A673 (cell line): ENCODE measurements at regions not wholly inside any gene's neighbourhood (a gene's known extent, or its start where the extent isn't known, plus 50 kb on each side); places are given as distances from the start of the nearest gene placed in this dataset.

Source experiments
- CTCF ChIP-seq: fragments of 300-800, 200-600 bp; sonication (generic); conservative IDR thresholded peaks from 2 replicates; pipeline ENCODE4 v1.5.1; 2017; ENCODE audit warnings: low read depth, mild to moderate bottlenecking, antibody characterized with exemption, low read length, moderate library complexity, mixed read lengths
- EZH2 ChIP-seq: fragments of 200-600 bp; sonication (generic); IDR thresholded peaks from 2 replicates; pipeline ENCODE4 v1.6.1; 2017; ENCODE audit warnings: borderline replicate concordance, low read depth, mild to moderate bottlenecking, mixed read lengths, antibody characterized with exemption, low read length; ENCODE audit not compliant: poor library complexity, severe bottlenecking

- TF ChIP-seq CTCF = no peak
- TF ChIP-seq EZH2 = no peak
Measured at GRCh38 chr16:86013867-86014266, 114.9 kb downstream of the IRF8 start.
